ENCODE measurements at regions not wholly inside any gene's neighbourhood (a gene's known extent, or its start where the extent isn't known, plus 50 kb on each side); places are given as distances from the start of the nearest gene placed in this dataset.

GRCh38 chr6:167768471-167769215 is 58.1 kb upstream of the AFDN start:
- TF ChIP-seq, protein P1, sequence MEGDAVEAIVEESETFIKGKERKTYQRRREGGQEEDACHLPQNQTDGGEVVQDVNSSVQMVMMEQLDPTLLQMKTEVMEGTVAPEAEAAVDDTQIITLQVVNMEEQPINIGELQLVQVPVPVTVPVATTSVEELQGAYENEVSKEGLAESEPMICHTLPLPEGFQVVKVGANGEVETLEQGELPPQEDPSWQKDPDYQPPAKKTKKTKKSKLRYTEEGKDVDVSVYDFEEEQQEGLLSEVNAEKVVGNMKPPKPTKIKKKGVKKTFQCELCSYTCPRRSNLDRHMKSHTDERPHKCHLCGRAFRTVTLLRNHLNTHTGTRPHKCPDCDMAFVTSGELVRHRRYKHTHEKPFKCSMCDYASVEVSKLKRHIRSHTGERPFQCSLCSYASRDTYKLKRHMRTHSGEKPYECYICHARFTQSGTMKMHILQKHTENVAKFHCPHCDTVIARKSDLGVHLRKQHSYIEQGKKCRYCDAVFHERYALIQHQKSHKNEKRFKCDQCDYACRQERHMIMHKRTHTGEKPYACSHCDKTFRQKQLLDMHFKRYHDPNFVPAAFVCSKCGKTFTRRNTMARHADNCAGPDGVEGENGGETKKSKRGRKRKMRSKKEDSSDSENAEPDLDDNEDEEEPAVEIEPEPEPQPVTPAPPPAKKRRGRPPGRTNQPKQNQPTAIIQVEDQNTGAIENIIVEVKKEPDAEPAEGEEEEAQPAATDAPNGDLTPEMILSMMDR (IDR thresholded peaks at IDR 0.05 in 8 of 11, conservative IDR thresholded peaks at IDR 0.05 in 3 of 11) = no peak
- TF ChIP-seq POLR2AphosphoS5 (IDR thresholded peaks at IDR 0.05) = no peak
